Spleen (tissue), 11 donors: ENCODE measurements at regions not wholly inside any gene's neighbourhood (a gene's known extent, or its start where the extent isn't known, plus 50 kb on each side); places are given as distances from the start of the nearest gene placed in this dataset.

Experiments used
- DNase-seq: peaks from one replicate; pipeline ENCODE4 v3.0.0-alpha.2; 2020
- H3K27ac ChIP-seq, 8 donors: fragments of 200-600 bp; sonication (generic) in 7 of 8; 1 replicate in 4 of 8; 2 replicates in 4 of 8; pipeline versions ENCODE4 v1.5.0 to v1.8.0; 2016 to 2021; ENCODE audit warnings: inconsistent platforms in 4 of 8, mild to moderate bottlenecking in 4 of 8, moderate library complexity in 1 of 8
- H3K27me3 ChIP-seq, 7 donors: fragments of 200-600 bp; sonication (generic) in 6 of 7; replicated peaks in 1 of 7; 1 replicate in 4 of 7; 2 replicates in 3 of 7; pipeline versions ENCODE4 v1.5.0 to v1.8.0; 2016 to 2021; ENCODE audit warnings: inconsistent platforms in 3 of 7, mild to moderate bottlenecking in 1 of 7
- H3K36me3 ChIP-seq, 6 donors: fragments of 200-600 bp; sonication (generic) in 5 of 6; 1 replicate in 4 of 6; 2 replicates in 2 of 6; pipeline versions ENCODE4 v1.5.0 to v1.8.0; 2016 to 2021; ENCODE audit warnings: inconsistent platforms in 2 of 6
- H3K4me1 ChIP-seq, 6 donors: fragments of 200-600 bp; sonication (generic) in 5 of 6; 1 replicate in 3 of 6; 2 replicates in 3 of 6; pipeline versions ENCODE4 v1.5.0 to v1.8.0; 2016 to 2021; ENCODE audit warnings: inconsistent platforms in 3 of 6
- H3K4me3 ChIP-seq, 8 donors: fragments of 200-600 bp; sonication (generic) in 7 of 8; 1 replicate in 4 of 8; 2 replicates in 4 of 8; pipeline versions ENCODE4 v1.5.0 to v1.8.0; 2016 to 2021; ENCODE audit warnings: inconsistent platforms in 4 of 8, mild to moderate bottlenecking in 4 of 8, moderate library complexity in 2 of 8
- H3K9me3 ChIP-seq, 8 donors: fragments of 200-600 bp; sonication (generic) in 7 of 8; 1 replicate in 4 of 8; 2 replicates in 4 of 8; pipeline versions ENCODE4 v1.5.0 to v1.8.0; 2016 to 2021; ENCODE audit warnings: inconsistent platforms in 4 of 8
- POLR2A ChIP-seq, 3 donors: fragments of 450-650 bp; IDR thresholded peaks; one replicate each; pipeline ENCODE4 v1.5.1; 2017; ENCODE audit warnings: antibody characterized with exemption in 3 of 3, mild to moderate bottlenecking in 1 of 3
- POLR2AphosphoS5 ChIP-seq, 3 donors: sonication (generic); formaldehyde crosslinking; IDR thresholded peaks; one replicate each; pipeline ENCODE4 v1.5.1; 2017; ENCODE audit warnings: antibody characterized with exemption in 3 of 3
- WGBS, 5 donors: extraction: QIAGEN DNeasy Blood & Tissue Kit in 3 of 5; methylation state at CpG; one replicate each; pipeline versions ENCODE4 v1.1.5 to v1.1.7; 2013 to 2018; 5-methylcytosine and 5-hydroxymethylcytosine counted together
- intact Hi-C: fragments of 100-400 bp; cut with DNase I; formaldehyde crosslinking; loops from one replicate; pipeline ENCODE4 v1.15.0; 2023; ENCODE audit warnings: low total_unique reads
- TF ChIP-seq, protein P1 (sequence below), 11 experiments: fragments of 200-600 bp in 7 of 11; fragments of 450-650 bp in 4 of 11; sonication (generic) in 4 of 11; IDR thresholded peaks in 8 of 11; conservative IDR thresholded peaks in 3 of 11; 1 replicate in 7 of 11; 2 replicates in 4 of 11; pipeline versions ENCODE4 v1.4.0 to v1.8.0; 2016 to 2021; ENCODE audit warnings: antibody characterized with exemption in 11 of 11, inconsistent platforms in 4 of 11, mild to moderate bottlenecking in 1 of 11
- donor health status: healthy with polysubstance abuse.
- donor health status: DM: no; HTN: no; CAD: no; lungs with moderate emphysema.
- donor health status: DM: no; HTN: no; CAD: no.
- donor health status: Bipolar disorder and iron deficiency.
- donor health status: healthy.
- donor health status: DM: no; HTN: no; CAD: no.
- donor health status: DM: yes; HTN: yes; CAD: no.

DNA sequence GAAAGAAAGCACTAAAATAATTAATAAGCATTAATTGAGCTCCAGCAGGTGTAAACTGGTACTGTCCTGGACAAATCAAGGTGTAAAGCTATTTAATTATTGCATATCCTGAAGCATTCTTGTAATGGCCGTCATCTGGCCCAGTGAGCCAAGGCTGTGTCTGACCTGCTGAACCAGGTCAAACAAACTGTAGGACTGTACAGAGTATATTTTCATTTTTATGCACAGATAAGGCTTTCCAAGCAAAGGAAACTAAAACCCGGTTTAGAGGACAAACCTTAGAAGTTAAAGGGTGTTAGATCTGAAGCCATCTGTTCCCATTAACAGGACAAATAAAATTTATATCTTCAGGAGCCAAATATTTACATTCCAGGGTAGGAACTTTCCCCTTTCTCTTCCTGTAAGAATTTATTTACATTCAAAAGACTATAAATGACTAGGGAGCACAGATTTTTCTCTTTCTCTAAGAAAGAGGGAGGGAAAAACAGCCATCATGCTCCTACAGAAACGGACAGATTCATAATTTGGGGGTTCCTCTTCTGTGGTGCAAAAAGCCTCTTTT lies 69.8 kb downstream of the ESM1 start:
- Histone ChIP-seq H3K9me3 (no peaks in the 10 kb centered on the region), H3K27ac (no peak overlapping the region), H3K27me3 (peaks cover 0 to 14% (median 0%) of the 10 kb centered on the region in 7 donors), H3K4me1 (no peaks in the 10 kb centered on the region), H3K36me3 (no peaks in the 10 kb centered on the region), H3K4me3 (no peak overlapping the region)
- DNase-seq, result no peak
- intact Hi-C loops, result no loop called here
- TF ChIP-seq, protein P1, sequence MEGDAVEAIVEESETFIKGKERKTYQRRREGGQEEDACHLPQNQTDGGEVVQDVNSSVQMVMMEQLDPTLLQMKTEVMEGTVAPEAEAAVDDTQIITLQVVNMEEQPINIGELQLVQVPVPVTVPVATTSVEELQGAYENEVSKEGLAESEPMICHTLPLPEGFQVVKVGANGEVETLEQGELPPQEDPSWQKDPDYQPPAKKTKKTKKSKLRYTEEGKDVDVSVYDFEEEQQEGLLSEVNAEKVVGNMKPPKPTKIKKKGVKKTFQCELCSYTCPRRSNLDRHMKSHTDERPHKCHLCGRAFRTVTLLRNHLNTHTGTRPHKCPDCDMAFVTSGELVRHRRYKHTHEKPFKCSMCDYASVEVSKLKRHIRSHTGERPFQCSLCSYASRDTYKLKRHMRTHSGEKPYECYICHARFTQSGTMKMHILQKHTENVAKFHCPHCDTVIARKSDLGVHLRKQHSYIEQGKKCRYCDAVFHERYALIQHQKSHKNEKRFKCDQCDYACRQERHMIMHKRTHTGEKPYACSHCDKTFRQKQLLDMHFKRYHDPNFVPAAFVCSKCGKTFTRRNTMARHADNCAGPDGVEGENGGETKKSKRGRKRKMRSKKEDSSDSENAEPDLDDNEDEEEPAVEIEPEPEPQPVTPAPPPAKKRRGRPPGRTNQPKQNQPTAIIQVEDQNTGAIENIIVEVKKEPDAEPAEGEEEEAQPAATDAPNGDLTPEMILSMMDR (IDR thresholded peaks at IDR 0.05 in 8 of 11, conservative IDR thresholded peaks at IDR 0.05 in 3 of 11), result no peak
- TF ChIP-seq POLR2AphosphoS5 (IDR thresholded peaks at IDR 0.05) (no peak), POLR2A (IDR thresholded peaks at IDR 0.05) (no peak)
- 62 to 89% (median 76%) methylated on average over 3 of the region's 3 CpGs for WGBS, 5 donors

DNA sequence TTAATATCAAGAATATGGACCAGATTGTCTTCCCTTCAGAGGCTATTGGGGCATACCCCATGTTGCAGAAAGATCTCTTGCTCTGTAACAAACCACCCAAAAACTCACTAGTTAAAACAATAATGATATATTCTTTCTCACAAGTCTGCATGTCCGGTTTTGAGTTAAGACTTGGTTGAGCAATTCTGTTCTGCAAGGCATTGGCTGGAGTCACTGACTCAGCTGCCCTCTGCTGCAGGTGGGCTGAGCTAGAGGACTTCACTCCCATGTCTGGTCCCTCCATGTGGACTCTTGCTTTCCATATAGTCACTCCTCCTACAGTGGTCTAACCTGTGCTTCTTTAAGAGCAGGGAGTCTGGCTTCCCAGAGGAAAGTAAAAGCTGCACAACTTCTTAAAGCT lies 73.4 kb downstream of the ESM1 start:
- H3K36me3 ChIP-seq, result no peaks in the 10 kb centered on the region

DNA sequence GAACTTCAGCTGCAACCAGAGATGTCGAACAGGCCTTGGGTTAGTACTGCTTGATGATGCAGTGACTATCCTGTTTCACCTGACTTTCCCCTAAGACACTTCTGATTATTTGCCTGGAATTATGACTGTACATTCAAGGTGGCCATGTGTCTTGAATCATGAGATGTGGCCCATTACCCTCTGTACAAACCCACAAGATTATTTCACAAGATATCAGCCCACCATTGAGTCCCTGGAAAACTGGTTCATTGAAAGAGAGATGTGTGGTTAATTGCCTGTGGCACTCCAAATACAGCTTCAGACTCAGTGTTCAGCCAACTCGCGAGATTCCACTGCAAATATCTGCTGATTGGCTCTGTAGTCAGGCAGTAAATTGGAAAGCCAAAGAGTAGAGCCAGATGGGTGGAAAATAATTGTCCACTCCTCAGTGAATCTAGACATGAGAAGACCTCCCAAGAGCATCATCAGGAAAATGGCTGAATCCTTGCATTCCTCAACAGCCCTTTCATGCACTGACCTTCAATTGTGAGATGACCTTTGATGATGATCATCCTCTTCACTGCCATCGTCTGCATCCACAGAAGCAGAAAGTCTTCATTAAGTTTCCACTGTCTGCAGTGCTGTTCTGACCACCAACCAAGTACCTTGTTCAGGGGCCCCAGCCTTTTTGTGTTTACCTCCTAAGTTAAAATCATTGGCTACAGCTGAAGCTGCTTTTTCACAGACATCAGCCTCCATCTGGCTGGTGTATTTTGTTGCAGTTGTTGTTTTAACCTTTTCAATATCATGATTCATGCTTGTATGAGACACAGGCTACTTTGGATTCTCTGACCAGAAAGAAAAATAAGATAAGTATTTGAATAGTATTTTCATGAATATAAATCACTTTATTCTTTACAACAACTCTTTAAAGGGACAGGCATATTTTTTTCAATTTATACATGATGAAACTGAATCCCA lies 75.2 kb downstream of the ESM1 start:
- no peaks in the 10 kb centered on the region for H3K9me3 ChIP-seq
- no peak for DNase-seq
- H3K4me3 ChIP-seq, result no peak overlapping the region
- TF ChIP-seq, protein P1 (IDR thresholded peaks at IDR 0.05 in 8 of 11, conservative IDR thresholded peaks at IDR 0.05 in 3 of 11), result no peak
- TF ChIP-seq POLR2A (IDR thresholded peaks at IDR 0.05), result no peak
- TF ChIP-seq POLR2AphosphoS5 (IDR thresholded peaks at IDR 0.05), result no peak
- peaks cover 0 to 20% (median 0%) of the 10 kb centered on the region in 7 donors for H3K27me3 ChIP-seq
- intact Hi-C loops, result loop anchor here (10.0 kb wide), 1 partner anchor 245 kb away; no protein-coding TSS in a partner anchor
- no peaks in the 10 kb centered on the region for H3K36me3 ChIP-seq
- no peaks in the 10 kb centered on the region for H3K4me1 ChIP-seq
- WGBS, 5 donors, result 84 to 91% (median 86%) methylated on average over 4 of the region's 4 CpGs
- H3K27ac ChIP-seq, result no peak overlapping the region

More for the DNA sequence above, 73.4 kb downstream of the ESM1 start:
- H3K27ac ChIP-seq, result no peak overlapping the region
- H3K4me1 ChIP-seq, result no peaks in the 10 kb centered on the region
- no peaks in the 10 kb centered on the region for H3K9me3 ChIP-seq
- H3K4me3 ChIP-seq, result no peak overlapping the region
- TF ChIP-seq, protein P1 (IDR thresholded peaks at IDR 0.05 in 8 of 11, conservative IDR thresholded peaks at IDR 0.05 in 3 of 11), result no peak
- no peak for TF ChIP-seq POLR2A (IDR thresholded peaks at IDR 0.05)
- H3K27me3 ChIP-seq, result peaks cover 0 to 11% (median 0%) of the 10 kb centered on the region in 7 donors
- intact Hi-C loops, result no loop called here
- 80 to 96% (median 85%) methylated on average over 1 of the region's 1 CpG for WGBS, 5 donors
- DNase-seq, result no peak
